MCF 10A (cell line): ENCODE measurements at regions not wholly inside any gene's neighbourhood (a gene's known extent, or its start where the extent isn't known, plus 50 kb on each side); places are given as distances from the start of the nearest gene placed in this dataset.

Source experiments
- BruUV-seq: library from RNA; stranded (reverse); fragments of 400-500 nt; replicated peaks from 2 replicates; lab custom pipeline; 2021; lab: Mats Ljungman, UMichigan
- CTCF ChIA-PET: fragments of 300-600 bp; sonication (Branson Sonifier 250); formaldehyde crosslinking; extraction: SDS; loops from one replicate; lab custom pipeline; 2021; ENCODE audit warnings: antibody characterized with exemption, inconsistent platforms; lab: Yijun Ruan, JAX
- POLR2A ChIA-PET: fragments of 300-600, 350-650 bp; sonication (Branson Sonifier 250); formaldehyde crosslinking; extraction: SDS; loops from one replicate; lab custom pipeline; 2020; ENCODE audit warnings: antibody characterized with exemption, inconsistent platforms; lab: Yijun Ruan, JAX
- DNase-seq: peaks from one replicate; pipeline ENCODE4 v3.0.0-alpha.2; 2018; ENCODE audit not compliant: unreplicated experiment
- H3K27ac Mint-ChIP-seq: one replicate; pipeline ENCODE4 v1.8.0; 2022; ENCODE audit warnings: mild to moderate bottlenecking, low read depth, mixed read lengths; ENCODE audit not compliant: unreplicated experiment
- H3K27me3 Mint-ChIP-seq: one replicate; pipeline ENCODE4 v1.8.0; 2022; ENCODE audit warnings: mixed read lengths; ENCODE audit not compliant: insufficient read depth, unreplicated experiment
- H3K36me3 Mint-ChIP-seq: one replicate; pipeline ENCODE4 v1.8.0; 2022; ENCODE audit warnings: mild to moderate bottlenecking, moderate library complexity, mixed read lengths; ENCODE audit not compliant: insufficient read depth, unreplicated experiment
- H3K4me1 Mint-ChIP-seq: one replicate; pipeline ENCODE4 v1.8.0; 2022; ENCODE audit warnings: mixed read lengths; ENCODE audit not compliant: insufficient read depth, unreplicated experiment
- H3K4me3 Mint-ChIP-seq: one replicate; pipeline ENCODE4 v1.8.0; 2022; ENCODE audit warnings: mild to moderate bottlenecking, moderate library complexity, mixed read lengths; ENCODE audit not compliant: unreplicated experiment
- H3K9me3 Mint-ChIP-seq: one replicate; pipeline ENCODE4 v1.8.0; 2022; ENCODE audit warnings: mixed read lengths; ENCODE audit not compliant: unreplicated experiment
- intact Hi-C: fragments of 100-400 bp; cut with micrococcal nuclease; formaldehyde crosslinking; loops from 2 replicates; pipeline ENCODE4 v1.14.1; 2022
- TF ChIP-seq, protein P1 (sequence below): fragments of 200-600 bp; IDR thresholded peaks from one replicate; pipeline ENCODE4 v1.8.0; 2022; ENCODE audit warnings: antibody characterized with exemption, mild to moderate bottlenecking; ENCODE audit not compliant: unreplicated experiment

DNA sequence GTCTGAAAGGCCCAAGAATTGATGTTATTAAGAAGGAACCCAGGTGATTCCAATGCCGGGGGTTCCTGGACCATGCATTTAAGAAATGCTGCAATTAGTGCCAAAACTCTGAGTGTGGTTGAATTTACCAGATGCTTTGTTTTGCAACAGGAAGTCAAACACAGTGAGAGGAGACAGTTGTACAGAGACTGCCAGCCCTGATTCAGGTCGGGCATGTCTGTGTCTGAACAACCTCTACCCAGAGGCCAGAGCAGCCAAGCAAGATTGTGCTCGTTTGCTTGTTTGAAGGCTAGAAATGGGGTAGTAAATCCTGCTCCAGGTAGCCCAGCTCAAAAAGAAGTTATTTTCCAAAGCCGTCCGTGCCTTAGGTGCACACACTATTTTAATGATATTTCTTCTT is 412.4 kb upstream of the ERCC4 start:
- ChIA-PET CTCF (interaction anchor here (0.6 to 0.8 kb wide), 2 partner anchors 187 to 525 kb away, joined by 3 read pairs; no protein-coding TSS in a partner anchor), POLR2A (no interaction called here)
- BruUV-seq, result no TSS peak
- H3K27me3 Mint-ChIP-seq, result no peaks in the 10 kb centered on the region
- H3K36me3 Mint-ChIP-seq, result no peaks in the 10 kb centered on the region
- peaks cover 8% of the 10 kb centered on the region for H3K9me3 Mint-ChIP-seq
- intact Hi-C loops, result no loop called here
- H3K4me1 Mint-ChIP-seq, result no peaks in the 10 kb centered on the region
- peak; percentile 29 for DNase-seq
- H3K27ac Mint-ChIP-seq, result no peak overlapping the region
- no peak overlapping the region for H3K4me3 Mint-ChIP-seq
- TF ChIP-seq, protein P1, sequence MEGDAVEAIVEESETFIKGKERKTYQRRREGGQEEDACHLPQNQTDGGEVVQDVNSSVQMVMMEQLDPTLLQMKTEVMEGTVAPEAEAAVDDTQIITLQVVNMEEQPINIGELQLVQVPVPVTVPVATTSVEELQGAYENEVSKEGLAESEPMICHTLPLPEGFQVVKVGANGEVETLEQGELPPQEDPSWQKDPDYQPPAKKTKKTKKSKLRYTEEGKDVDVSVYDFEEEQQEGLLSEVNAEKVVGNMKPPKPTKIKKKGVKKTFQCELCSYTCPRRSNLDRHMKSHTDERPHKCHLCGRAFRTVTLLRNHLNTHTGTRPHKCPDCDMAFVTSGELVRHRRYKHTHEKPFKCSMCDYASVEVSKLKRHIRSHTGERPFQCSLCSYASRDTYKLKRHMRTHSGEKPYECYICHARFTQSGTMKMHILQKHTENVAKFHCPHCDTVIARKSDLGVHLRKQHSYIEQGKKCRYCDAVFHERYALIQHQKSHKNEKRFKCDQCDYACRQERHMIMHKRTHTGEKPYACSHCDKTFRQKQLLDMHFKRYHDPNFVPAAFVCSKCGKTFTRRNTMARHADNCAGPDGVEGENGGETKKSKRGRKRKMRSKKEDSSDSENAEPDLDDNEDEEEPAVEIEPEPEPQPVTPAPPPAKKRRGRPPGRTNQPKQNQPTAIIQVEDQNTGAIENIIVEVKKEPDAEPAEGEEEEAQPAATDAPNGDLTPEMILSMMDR, result no peak

DNA sequence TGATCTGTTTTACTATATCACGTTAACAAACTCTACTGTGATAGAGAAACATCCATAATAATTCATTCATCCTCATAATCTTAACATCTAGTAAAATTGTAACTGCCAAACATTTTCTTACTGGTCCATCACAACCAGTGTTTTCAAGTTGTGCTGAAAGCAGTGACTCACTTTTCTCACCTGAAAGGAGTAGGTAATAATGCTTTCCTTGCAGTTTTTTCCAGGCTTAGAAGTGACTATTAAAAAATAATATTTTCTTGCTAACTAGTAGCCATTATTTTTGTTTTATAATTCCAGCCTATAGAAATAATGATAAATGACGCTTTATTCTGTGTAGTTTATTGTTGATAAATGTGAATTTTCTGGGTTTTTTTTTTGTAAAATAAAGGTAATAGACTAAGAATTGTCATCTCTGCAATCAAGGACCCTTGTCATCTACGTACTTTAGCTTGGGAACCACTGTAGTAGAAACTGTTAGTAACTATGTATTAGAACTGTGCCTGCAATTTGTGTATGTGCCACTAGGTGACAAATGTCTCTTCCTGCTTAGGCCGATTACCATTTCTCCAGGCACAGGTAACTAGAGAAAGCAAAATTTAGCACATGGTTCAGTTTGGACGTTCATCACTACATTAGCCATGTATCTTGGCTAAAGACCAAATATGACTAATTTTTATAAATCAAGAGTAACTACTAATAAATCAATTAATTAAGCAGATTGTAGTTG is 409.4 kb upstream of the ERCC4 start:
- Mint-ChIP-seq H3K4me1 (no peaks in the 10 kb centered on the region), H3K27ac (no peak overlapping the region), H3K27me3 (no peaks in the 10 kb centered on the region), H3K9me3 (peaks cover 18% of the 10 kb centered on the region), H3K4me3 (no peak overlapping the region), H3K36me3 (no peaks in the 10 kb centered on the region)
- ChIA-PET POLR2A (no interaction called here), CTCF (no interaction called here)
- TF ChIP-seq, protein P1, result no peak
- intact Hi-C loops, result no loop called here
- BruUV-seq, result no TSS peak
- no peak for DNase-seq

DNA sequence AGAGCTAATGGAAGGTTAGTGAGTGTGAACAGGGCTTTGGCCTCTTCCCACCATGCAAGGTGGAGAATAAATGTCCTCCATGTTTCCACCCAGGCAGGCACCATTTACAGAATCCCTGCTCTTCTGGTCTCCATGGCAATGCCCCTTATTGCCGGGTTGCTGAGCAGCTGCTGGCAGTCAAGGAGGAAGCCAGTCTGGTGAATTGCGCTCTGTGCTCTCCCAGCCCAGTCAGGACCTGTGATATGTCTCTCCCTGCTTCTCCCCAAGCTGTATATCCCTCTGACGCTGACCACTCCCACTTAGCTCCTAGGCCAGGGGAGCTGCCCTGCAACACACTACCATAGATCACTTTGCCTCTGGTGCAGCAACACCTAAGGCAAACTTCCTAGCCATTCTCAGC is 402.1 kb upstream of the ERCC4 start:
- Mint-ChIP-seq H3K4me3 (no peak overlapping the region), H3K4me1 (no peaks in the 10 kb centered on the region), H3K9me3 (peaks cover 26% of the 10 kb centered on the region), H3K27me3 (no peaks in the 10 kb centered on the region), H3K36me3 (no peaks in the 10 kb centered on the region), H3K27ac (no peak overlapping the region)
- intact Hi-C loops, result no loop called here
- POLR2A ChIA-PET, result no interaction called here
- TF ChIP-seq, protein P1, result no peak
- DNase-seq, result no peak
- CTCF ChIA-PET, result no interaction called here
- no TSS peak for BruUV-seq

DNA sequence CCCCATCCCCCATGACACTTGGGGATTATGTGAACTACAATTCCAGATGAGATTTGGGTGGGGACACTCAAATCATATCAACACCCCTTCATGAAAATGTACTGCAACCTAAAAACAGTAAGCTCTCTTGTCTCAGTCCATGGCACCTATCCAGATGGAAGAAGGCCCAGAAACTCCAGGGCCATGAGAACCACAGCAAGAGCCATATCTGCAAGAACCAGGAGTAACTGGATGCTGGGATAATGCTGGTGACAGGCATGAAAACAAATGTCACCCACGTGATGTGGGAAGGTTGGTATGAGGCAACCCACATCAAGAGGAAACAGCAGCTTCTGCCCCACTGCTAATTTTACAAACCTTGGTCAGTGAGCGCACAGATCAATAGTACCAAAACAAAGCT is 400.1 kb upstream of the ERCC4 start:
- ChIA-PET CTCF (no interaction called here), POLR2A (no interaction called here)
- intact Hi-C loops, result no loop called here
- Mint-ChIP-seq H3K27ac (no peak overlapping the region), H3K36me3 (no peaks in the 10 kb centered on the region), H3K4me1 (no peaks in the 10 kb centered on the region), H3K4me3 (no peak overlapping the region), H3K9me3 (peaks cover 24% of the 10 kb centered on the region), H3K27me3 (no peaks in the 10 kb centered on the region)
- no TSS peak for BruUV-seq
- peak; percentile 30 for DNase-seq
- TF ChIP-seq, protein P1, result no peak
